GM23248 (cell line): ENCODE measurements at regions not wholly inside any gene's neighbourhood (a gene's known extent, or its start where the extent isn't known, plus 50 kb on each side); places are given as distances from the start of the nearest gene placed in this dataset.

Source experiments
- EZH2 ChIP-seq: fragments of 200-600 bp; sonication (generic); IDR thresholded peaks from 2 replicates; pipeline ENCODE4 v1.6.1; 2018; ENCODE audit warnings: antibody characterized with exemption, mild to moderate bottlenecking; ENCODE audit not compliant: insufficient read depth, poor library complexity, severe bottlenecking
- EZH2phosphoT487 ChIP-seq: fragments of 200-600 bp; sonication (generic); IDR thresholded peaks from 2 replicates; pipeline ENCODE4 v1.6.1; 2018; ENCODE audit warnings: antibody characterized with exemption, moderate library complexity, mild to moderate bottlenecking, low read depth; ENCODE audit not compliant: insufficient read depth

GRCh38 chr6:63465750-63466149 is 106.5 kb upstream of the LOC128125822 start:
- TF ChIP-seq EZH2 (no peak), EZH2phosphoT487 (no peak)
